HCT116 (cell line): ENCODE measurements at regions not wholly inside any gene's neighbourhood (a gene's known extent, or its start where the extent isn't known, plus 50 kb on each side); places are given as distances from the start of the nearest gene placed in this dataset.

Experiments
- ATAC-seq: fragments of 200-7000 bp; cut with Tn5 transposase; 2 replicates; pipeline ENCODE4 v1.9.1; 2020; ENCODE audit warnings: mild to moderate bottlenecking, moderate library complexity
- BruUV-seq: library from RNA; stranded (reverse); fragments of 400-500 nt; replicated peaks from 2 replicates; lab custom pipeline; 2021; lab: Mats Ljungman, UMichigan
- CTCF ChIA-PET: fragments of 300-600 bp; sonication (Branson Sonifier 250); formaldehyde crosslinking; loops from one replicate; lab custom pipeline; 2021; ENCODE audit warnings: antibody characterized with exemption; lab: Charles Lee
- POLR2A ChIA-PET: fragments of 300-600, 350-600 bp; sonication (Branson Sonifier 250); formaldehyde crosslinking; loops from one replicate; lab custom pipeline; 2021; ENCODE audit warnings: antibody characterized with exemption; lab: Charles Lee
- RAD21 ChIA-PET, 2 experiments: fragments of 300-600 bp; sonication (Branson Sonifier 250); formaldehyde crosslinking; loops; one replicate each; lab custom pipeline; 2023; ENCODE audit warnings: low total read pairs in 2 of 2; ENCODE audit not compliant: uncharacterized antibody in 2 of 2, unreplicated experiment in 2 of 2, low non-redundant PET in 1 of 2; lab: Charles Lee
- DNase-seq: peaks from one replicate; pipeline ENCODE4 v3.0.0-alpha.2; 2010; ENCODE audit warnings: low read depth, low spot score
- H2AFZ ChIP-seq: fragments of 200-600 bp; shearing (Covaris generic), sonication (generic); 2 replicates; pipeline ENCODE4 v1.6.1; 2017; ENCODE audit warnings: low read depth, mixed run types, mixed read lengths, antibody characterized with exemption, low read length; ENCODE audit not compliant: poor library complexity, severe bottlenecking
- H3K27ac ChIP-seq: 2 replicates; pipeline ENCODE4 v1.5.1; 2012; ENCODE audit warnings: low read depth, low read length
- H3K27me3 ChIP-seq: fragments of 200-600 bp; sonication (generic); 2 replicates; pipeline ENCODE4 v1.6.1; 2016; ENCODE audit warnings: mixed run types, low read length, mixed read lengths; ENCODE audit not compliant: insufficient read depth
- H3K36me3 ChIP-seq, 2 experiments: fragments of 200-500 bp in 1 of 2; fragments of 200-600 bp in 1 of 2; sonication (Bioruptor generic) in 1 of 2; sonication (generic) in 1 of 2; 2 replicates each; pipeline versions ENCODE4 v1.5.1 to v1.6.1; 2014 to 2016; ENCODE audit warnings: low read length in 2 of 2, inconsistent platforms in 1 of 2, mixed read lengths in 1 of 2, mixed run types in 1 of 2; ENCODE audit not compliant: insufficient read depth in 2 of 2, control insufficient read depth in 1 of 2
- H3K4me1 ChIP-seq, 2 experiments: fragments of 200-600 bp in 1 of 2; sonication (generic) in 1 of 2; 2 replicates each; pipeline versions ENCODE4 v1.5.1 to v1.6.1; 2012 to 2017; ENCODE audit warnings: low read length in 2 of 2, inconsistent platforms in 1 of 2, mild to moderate bottlenecking in 1 of 2, mixed read lengths in 1 of 2, mixed run types in 1 of 2, moderate library complexity in 1 of 2; ENCODE audit not compliant: insufficient read depth in 2 of 2, control insufficient read depth in 1 of 2
- H3K4me2 ChIP-seq: fragments of 200-600 bp; sonication (generic); 2 replicates; pipeline ENCODE4 v1.6.1; 2017; ENCODE audit warnings: mixed run types, low read length, mixed read lengths
- H3K4me3 ChIP-seq, 2 experiments: fragments of 200-600 bp in 1 of 2; sonication (generic) in 1 of 2; replicated peaks in 1 of 2; 2 replicates each; pipeline ENCODE4 v1.5.1; 2011 to 2016; ENCODE audit warnings: low read length in 2 of 2, control low read depth in 1 of 2, low read depth in 1 of 2, mild to moderate bottlenecking in 1 of 2, mixed read lengths in 1 of 2, mixed run types in 1 of 2
- H3K79me2 ChIP-seq: fragments of 200-600 bp; sonication (generic); 2 replicates; pipeline ENCODE4 v1.6.1; 2017; ENCODE audit warnings: mild to moderate bottlenecking, mixed run types, low read length, moderate library complexity, mixed read lengths; ENCODE audit not compliant: insufficient read depth
- H3K9ac ChIP-seq: fragments of 200-600 bp; sonication (generic); 2 replicates; pipeline ENCODE4 v1.6.1; 2016; ENCODE audit warnings: low read length, mixed read lengths
- H3K9me2 ChIP-seq: fragments of 200-600 bp; sonication (generic), shearing (Covaris generic); 2 replicates; pipeline ENCODE4 v1.6.1; 2017; ENCODE audit warnings: mixed run types, mild to moderate bottlenecking, moderate library complexity; ENCODE audit not compliant: insufficient read depth
- H3K9me3 ChIP-seq, 2 experiments: fragments of 200-500 bp in 1 of 2; fragments of 200-600 bp in 1 of 2; sonication (Bioruptor generic) in 1 of 2; sonication (generic) in 1 of 2; 2 replicates each; pipeline ENCODE4 v1.6.1; 2014 to 2017; ENCODE audit warnings: low read length in 2 of 2, mixed read lengths in 2 of 2, inconsistent platforms in 1 of 2, low read depth in 1 of 2, mild to moderate bottlenecking in 1 of 2, mixed run types in 1 of 2, moderate library complexity in 1 of 2; ENCODE audit not compliant: control insufficient read depth in 1 of 2, insufficient read depth in 1 of 2
- H4K20me1 ChIP-seq: fragments of 200-600 bp; sonication (generic), shearing (Covaris generic); 2 replicates; pipeline ENCODE4 v1.6.1; 2017; ENCODE audit warnings: mixed run types, mild to moderate bottlenecking, moderate library complexity; ENCODE audit not compliant: insufficient read depth
- CBX3 ChIP-seq: IDR thresholded peaks from 2 replicates; pipeline ENCODE4 v1.6.1; 2012; ENCODE audit warnings: low read depth
- CEBPB ChIP-seq: IDR thresholded peaks from 2 replicates; pipeline ENCODE4 v1.6.1; 2012; ENCODE audit warnings: low read depth
- EGR1 ChIP-seq: IDR thresholded peaks from 2 replicates; pipeline ENCODE4 v1.6.1; 2012; ENCODE audit warnings: low read depth
- EZH2 ChIP-seq: fragments of 200-600 bp; sonication (generic); IDR thresholded peaks from 2 replicates; pipeline ENCODE4 v1.6.1; 2017; ENCODE audit warnings: antibody characterized with exemption, mixed run types
- EZH2phosphoT487 ChIP-seq: fragments of 200-600 bp; IDR thresholded peaks from 2 replicates; pipeline ENCODE4 v1.6.1; 2018; ENCODE audit warnings: antibody characterized with exemption, borderline replicate concordance
- JUND ChIP-seq: IDR thresholded peaks from 2 replicates; pipeline ENCODE4 v1.6.1; 2012
- POLR2A ChIP-seq: IDR thresholded peaks from 2 replicates; pipeline ENCODE4 v1.7.0; 2011; ENCODE audit warnings: borderline replicate concordance; ENCODE audit not compliant: insufficient read depth, insufficient read length; ENCODE audit errors: extremely low read depth
- POLR2AphosphoS5 ChIP-seq: IDR thresholded peaks from 2 replicates; pipeline ENCODE4 v1.6.1; 2011; ENCODE audit warnings: mild to moderate bottlenecking, low read depth, low read length, moderate library complexity
- SP1 ChIP-seq: IDR thresholded peaks from 2 replicates; pipeline ENCODE4 v1.6.1; 2012; ENCODE audit warnings: low read depth
- SRF ChIP-seq: IDR thresholded peaks from 2 replicates; pipeline ENCODE4 v1.6.1; 2012; ENCODE audit warnings: low read depth
- TCF7L2 ChIP-seq: IDR thresholded peaks from 2 replicates; pipeline ENCODE4 v1.7.0; 2011; ENCODE audit warnings: borderline replicate concordance, inconsistent platforms; ENCODE audit not compliant: insufficient read depth, insufficient read length; ENCODE audit errors: extremely low read depth
- YY1 ChIP-seq: IDR thresholded peaks from 2 replicates; pipeline ENCODE4 v1.6.1; 2011; ENCODE audit warnings: low read length, low read depth, moderate library complexity, mild to moderate bottlenecking; ENCODE audit not compliant: insufficient replicate concordance; ENCODE audit errors: extremely low read depth
- ZFX ChIP-seq: fragments of 450-650 bp; IDR thresholded peaks from 2 replicates; pipeline ENCODE4 v1.6.1; 2017
- ZNF274 ChIP-seq: fragments of 200-500 bp; sonication (Bioruptor generic); IDR thresholded peaks from 2 replicates; pipeline ENCODE4 v1.6.1; 2014; ENCODE audit warnings: mild to moderate bottlenecking, low read depth, low read length, inconsistent platforms
- intact Hi-C: fragments of 100-400 bp; cut with micrococcal nuclease; formaldehyde crosslinking; loops from 2 replicates; pipeline ENCODE4 v1.10.0; 2022
- TF ChIP-seq, protein P1 (sequence below): IDR thresholded peaks from 2 replicates; pipeline ENCODE4 v1.6.1; 2012
- TF ChIP-seq, protein P2 (sequence below), 3 experiments: fragments of 200-600 bp in 1 of 3; sonication (generic) in 1 of 3; IDR thresholded peaks in 2 of 3; conservative IDR thresholded peaks in 1 of 3; 2 replicates each; pipeline ENCODE4 v1.5.1; 2012 to 2017; ENCODE audit warnings: low read depth in 2 of 3, low read length in 2 of 3, antibody characterized with exemption in 1 of 3, borderline replicate concordance in 1 of 3, control low read depth in 1 of 3, mild to moderate bottlenecking in 1 of 3, mixed read lengths in 1 of 3, mixed run types in 1 of 3, moderate library complexity in 1 of 3; ENCODE audit not compliant: insufficient read depth in 1 of 3
- TF ChIP-seq, protein P3 (sequence below): IDR thresholded peaks from 2 replicates; pipeline ENCODE4 v1.6.1; 2011; ENCODE audit warnings: mild to moderate bottlenecking, low read length, moderate library complexity; ENCODE audit not compliant: insufficient replicate concordance; ENCODE audit errors: extremely low read depth
- TF ChIP-seq, protein P4 (sequence below): IDR thresholded peaks from 2 replicates; pipeline ENCODE4 v1.6.1; 2012; ENCODE audit warnings: low read depth

DNA sequence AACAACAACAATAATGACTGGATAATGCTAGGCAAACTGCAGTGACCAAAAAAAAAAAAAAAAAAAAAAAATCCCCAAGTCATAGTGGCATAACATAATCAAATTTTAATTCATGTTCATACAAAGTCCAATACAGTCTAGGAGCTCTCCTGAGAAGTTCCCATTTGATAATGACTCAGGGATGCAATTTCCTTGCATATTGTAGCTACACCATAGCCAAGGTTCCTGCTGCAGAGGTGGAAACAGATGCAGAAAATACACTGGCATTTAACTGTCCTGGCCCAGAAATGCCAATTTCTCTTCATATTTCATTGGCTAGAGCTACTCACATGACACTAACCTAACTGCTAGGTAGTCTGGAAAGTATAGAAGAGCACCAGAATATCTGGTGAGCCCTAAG, 72.2 kb upstream of the SLC12A2 start:
- DNase-seq: no peak
- ATAC-seq: no peak
- no peak overlapping the region for H3K4me3 ChIP-seq
- no peaks in the 10 kb centered on the region for H3K79me2 ChIP-seq
- H3K4me1 ChIP-seq: peaks cover 7 to 8% of the 10 kb centered on the region in 2 experiments; a peak in 3 of 4 replicates
- H3K9me3 ChIP-seq: no peaks in the 10 kb centered on the region
- H4K20me1 ChIP-seq: no peaks in the 10 kb centered on the region
- H3K4me2 ChIP-seq: no peak overlapping the region
- H2AFZ ChIP-seq: no peak overlapping the region
- H3K9ac ChIP-seq: no peak overlapping the region
- H3K9me2 ChIP-seq: no peaks in the 10 kb centered on the region
- H3K27me3 ChIP-seq: no peaks in the 10 kb centered on the region
- no peaks in the 10 kb centered on the region for H3K36me3 ChIP-seq
- TF ChIP-seq YY1: no peak
- TF ChIP-seq POLR2A: no peak
- no peak for TF ChIP-seq JUND
- TF ChIP-seq EZH2phosphoT487: no peak
- TF ChIP-seq, protein P1, sequence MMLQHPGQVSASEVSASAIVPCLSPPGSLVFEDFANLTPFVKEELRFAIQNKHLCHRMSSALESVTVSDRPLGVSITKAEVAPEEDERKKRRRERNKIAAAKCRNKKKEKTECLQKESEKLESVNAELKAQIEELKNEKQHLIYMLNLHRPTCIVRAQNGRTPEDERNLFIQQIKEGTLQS: no peak
- no peak for TF ChIP-seq POLR2AphosphoS5
- TF ChIP-seq ZNF274: no peak
- no peak for TF ChIP-seq CBX3
- TF ChIP-seq EGR1: no peak
- TF ChIP-seq, protein P2, sequence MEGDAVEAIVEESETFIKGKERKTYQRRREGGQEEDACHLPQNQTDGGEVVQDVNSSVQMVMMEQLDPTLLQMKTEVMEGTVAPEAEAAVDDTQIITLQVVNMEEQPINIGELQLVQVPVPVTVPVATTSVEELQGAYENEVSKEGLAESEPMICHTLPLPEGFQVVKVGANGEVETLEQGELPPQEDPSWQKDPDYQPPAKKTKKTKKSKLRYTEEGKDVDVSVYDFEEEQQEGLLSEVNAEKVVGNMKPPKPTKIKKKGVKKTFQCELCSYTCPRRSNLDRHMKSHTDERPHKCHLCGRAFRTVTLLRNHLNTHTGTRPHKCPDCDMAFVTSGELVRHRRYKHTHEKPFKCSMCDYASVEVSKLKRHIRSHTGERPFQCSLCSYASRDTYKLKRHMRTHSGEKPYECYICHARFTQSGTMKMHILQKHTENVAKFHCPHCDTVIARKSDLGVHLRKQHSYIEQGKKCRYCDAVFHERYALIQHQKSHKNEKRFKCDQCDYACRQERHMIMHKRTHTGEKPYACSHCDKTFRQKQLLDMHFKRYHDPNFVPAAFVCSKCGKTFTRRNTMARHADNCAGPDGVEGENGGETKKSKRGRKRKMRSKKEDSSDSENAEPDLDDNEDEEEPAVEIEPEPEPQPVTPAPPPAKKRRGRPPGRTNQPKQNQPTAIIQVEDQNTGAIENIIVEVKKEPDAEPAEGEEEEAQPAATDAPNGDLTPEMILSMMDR (IDR thresholded peaks at IDR 0.05 in 2 of 3, conservative IDR thresholded peaks at IDR 0.05 in 1 of 3; ENCODE audit: borderline replicate concordance in 1 of 3, insufficient read depth in 1 of 3, low read depth in 2 of 3, low read length in 2 of 3): no peak
- no peak for TF ChIP-seq ZFX
- TF ChIP-seq, protein P3, sequence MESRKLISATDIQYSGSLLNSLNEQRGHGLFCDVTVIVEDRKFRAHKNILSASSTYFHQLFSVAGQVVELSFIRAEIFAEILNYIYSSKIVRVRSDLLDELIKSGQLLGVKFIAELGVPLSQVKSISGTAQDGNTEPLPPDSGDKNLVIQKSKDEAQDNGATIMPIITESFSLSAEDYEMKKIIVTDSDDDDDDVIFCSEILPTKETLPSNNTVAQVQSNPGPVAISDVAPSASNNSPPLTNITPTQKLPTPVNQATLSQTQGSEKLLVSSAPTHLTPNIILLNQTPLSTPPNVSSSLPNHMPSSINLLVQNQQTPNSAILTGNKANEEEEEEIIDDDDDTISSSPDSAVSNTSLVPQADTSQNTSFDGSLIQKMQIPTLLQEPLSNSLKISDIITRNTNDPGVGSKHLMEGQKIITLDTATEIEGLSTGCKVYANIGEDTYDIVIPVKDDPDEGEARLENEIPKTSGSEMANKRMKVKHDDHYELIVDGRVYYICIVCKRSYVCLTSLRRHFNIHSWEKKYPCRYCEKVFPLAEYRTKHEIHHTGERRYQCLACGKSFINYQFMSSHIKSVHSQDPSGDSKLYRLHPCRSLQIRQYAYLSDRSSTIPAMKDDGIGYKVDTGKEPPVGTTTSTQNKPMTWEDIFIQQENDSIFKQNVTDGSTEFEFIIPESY: no peak
- TF ChIP-seq TCF7L2: no peak
- TF ChIP-seq, protein P4, sequence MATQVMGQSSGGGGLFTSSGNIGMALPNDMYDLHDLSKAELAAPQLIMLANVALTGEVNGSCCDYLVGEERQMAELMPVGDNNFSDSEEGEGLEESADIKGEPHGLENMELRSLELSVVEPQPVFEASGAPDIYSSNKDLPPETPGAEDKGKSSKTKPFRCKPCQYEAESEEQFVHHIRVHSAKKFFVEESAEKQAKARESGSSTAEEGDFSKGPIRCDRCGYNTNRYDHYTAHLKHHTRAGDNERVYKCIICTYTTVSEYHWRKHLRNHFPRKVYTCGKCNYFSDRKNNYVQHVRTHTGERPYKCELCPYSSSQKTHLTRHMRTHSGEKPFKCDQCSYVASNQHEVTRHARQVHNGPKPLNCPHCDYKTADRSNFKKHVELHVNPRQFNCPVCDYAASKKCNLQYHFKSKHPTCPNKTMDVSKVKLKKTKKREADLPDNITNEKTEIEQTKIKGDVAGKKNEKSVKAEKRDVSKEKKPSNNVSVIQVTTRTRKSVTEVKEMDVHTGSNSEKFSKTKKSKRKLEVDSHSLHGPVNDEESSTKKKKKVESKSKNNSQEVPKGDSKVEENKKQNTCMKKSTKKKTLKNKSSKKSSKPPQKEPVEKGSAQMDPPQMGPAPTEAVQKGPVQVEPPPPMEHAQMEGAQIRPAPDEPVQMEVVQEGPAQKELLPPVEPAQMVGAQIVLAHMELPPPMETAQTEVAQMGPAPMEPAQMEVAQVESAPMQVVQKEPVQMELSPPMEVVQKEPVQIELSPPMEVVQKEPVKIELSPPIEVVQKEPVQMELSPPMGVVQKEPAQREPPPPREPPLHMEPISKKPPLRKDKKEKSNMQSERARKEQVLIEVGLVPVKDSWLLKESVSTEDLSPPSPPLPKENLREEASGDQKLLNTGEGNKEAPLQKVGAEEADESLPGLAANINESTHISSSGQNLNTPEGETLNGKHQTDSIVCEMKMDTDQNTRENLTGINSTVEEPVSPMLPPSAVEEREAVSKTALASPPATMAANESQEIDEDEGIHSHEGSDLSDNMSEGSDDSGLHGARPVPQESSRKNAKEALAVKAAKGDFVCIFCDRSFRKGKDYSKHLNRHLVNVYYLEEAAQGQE: no peak
- TF ChIP-seq SRF: no peak
- TF ChIP-seq CEBPB: no peak
- no peak for TF ChIP-seq SP1
- TF ChIP-seq EZH2: no peak
- TF ChIP-seq, all 23 proteins: peak for 0
- ChIA-PET RAD21 (no interaction called here), CTCF (no interaction called here), POLR2A (no interaction called here)
- no TSS peak for BruUV-seq
- H3K27ac ChIP-seq: no peak overlapping the region
- intact Hi-C loops: no loop called here
